ENCODE measurements at regions not wholly inside any gene's neighbourhood (a gene's known extent, or its start where the extent isn't known, plus 50 kb on each side); places are given as distances from the start of the nearest gene placed in this dataset.

DNA sequence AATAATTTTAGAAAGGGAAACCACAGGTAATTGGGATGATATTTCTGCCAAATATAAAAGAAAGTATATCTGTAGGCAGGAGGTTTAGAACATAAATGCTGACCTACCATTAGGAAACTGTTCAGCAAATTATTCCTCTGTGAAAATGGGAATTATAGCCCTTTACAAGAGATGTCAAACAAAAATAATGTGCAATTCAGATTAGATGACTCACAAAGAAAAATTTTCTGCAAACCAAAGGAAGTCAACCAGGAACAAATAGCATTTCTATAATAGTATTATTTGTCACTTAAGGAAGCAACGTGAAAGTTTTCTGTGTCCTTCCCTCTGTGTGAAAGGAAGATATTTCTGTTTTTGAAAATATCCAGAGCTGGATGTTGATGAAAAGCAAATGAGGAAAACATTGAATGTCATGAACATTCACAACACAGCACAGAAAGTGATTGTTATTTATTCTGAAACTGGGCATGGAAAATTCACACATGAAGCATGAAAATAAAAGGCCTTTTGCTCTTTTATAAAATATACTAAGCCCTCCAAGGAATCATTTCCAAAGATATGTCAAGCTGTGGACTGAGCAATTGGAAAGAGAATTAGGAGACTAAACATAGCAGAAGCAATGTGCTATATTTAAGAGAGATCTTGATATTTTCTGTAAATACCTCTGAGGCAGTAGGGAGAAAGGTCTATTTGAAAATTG is 57.9 kb upstream of the SPHKAP start:
- Histone ChIP-seq H3K27ac (no peak overlapping the region), H3K9me3 (no peaks in the 10 kb centered on the region), H3K4me1 (no peaks in the 10 kb centered on the region), H3K36me3 (no peaks in the 10 kb centered on the region), H3K27me3 (no peaks in the 10 kb centered on the region), H3K4me3 (no peak overlapping the region)
- TF ChIP-seq, protein P1, sequence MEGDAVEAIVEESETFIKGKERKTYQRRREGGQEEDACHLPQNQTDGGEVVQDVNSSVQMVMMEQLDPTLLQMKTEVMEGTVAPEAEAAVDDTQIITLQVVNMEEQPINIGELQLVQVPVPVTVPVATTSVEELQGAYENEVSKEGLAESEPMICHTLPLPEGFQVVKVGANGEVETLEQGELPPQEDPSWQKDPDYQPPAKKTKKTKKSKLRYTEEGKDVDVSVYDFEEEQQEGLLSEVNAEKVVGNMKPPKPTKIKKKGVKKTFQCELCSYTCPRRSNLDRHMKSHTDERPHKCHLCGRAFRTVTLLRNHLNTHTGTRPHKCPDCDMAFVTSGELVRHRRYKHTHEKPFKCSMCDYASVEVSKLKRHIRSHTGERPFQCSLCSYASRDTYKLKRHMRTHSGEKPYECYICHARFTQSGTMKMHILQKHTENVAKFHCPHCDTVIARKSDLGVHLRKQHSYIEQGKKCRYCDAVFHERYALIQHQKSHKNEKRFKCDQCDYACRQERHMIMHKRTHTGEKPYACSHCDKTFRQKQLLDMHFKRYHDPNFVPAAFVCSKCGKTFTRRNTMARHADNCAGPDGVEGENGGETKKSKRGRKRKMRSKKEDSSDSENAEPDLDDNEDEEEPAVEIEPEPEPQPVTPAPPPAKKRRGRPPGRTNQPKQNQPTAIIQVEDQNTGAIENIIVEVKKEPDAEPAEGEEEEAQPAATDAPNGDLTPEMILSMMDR (IDR thresholded peaks at IDR 0.05) = no peak
- ATAC-seq = no peak
- intact Hi-C loops (cut with DNase I) = no loop called here
- no peak for DNase-seq

All from upper lobe of right lung (tissue), 1 donor.